ENCODE measurements at regions not wholly inside any gene's neighbourhood (a gene's known extent, or its start where the extent isn't known, plus 50 kb on each side); places are given as distances from the start of the nearest gene placed in this dataset.
"Not testable (repeated sequence)": the region's sequence is repeated elsewhere in the genome, so short reads cannot be mapped to it uniquely, and the experiment has no call there.

- DNase-seq = no peak
- CTCF ChIA-PET (ENCODE audit: partially characterized antibody) = no interaction called here
Observed at GRCh38 chr13:108077284-108077683, 138.1 kb downstream of the LIG4 start.

DNA sequence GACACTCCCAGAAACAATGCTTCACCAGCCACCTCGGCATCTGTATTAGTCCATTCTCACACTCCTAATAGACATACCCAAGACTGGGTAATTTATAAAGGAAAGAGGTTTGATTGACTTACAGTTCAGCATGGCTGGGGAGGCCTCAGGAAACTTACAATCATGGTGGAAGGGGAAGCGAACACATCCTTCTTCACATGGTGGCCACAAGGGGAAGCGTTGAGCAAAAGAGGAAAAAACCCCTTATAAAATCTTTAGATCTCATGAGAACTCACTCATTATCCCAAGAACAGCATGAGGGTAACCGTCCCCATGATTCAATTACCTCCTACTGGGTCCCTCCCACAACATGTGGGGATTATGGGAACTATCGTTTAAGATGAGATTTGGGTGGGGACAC, 140.9 kb downstream of the LIG4 start:
- H3K36me3 ChIP-seq (ENCODE audit: insufficient read depth, low read length); H3K4me1 ChIP-seq (ENCODE audit: insufficient read depth, low read length); DNase-seq; H3K27me3 Mint-ChIP-seq; H3K27ac ChIP-seq (ENCODE audit: low read depth, low read length); intact Hi-C loops (cut with micrococcal nuclease); H3K27me3 ChIP-seq (ENCODE audit: insufficient read depth, low read length); H3K4me3 Mint-ChIP-seq; H3K4me3 ChIP-seq (ENCODE audit: low read length in 2 of 2); POLR2A ChIA-PET (ENCODE audit: partially characterized antibody); CTCF ChIA-PET (ENCODE audit: partially characterized antibody); H3K36me3 Mint-ChIP-seq; H3K27ac Mint-ChIP-seq; H3K4me1 Mint-ChIP-seq; H3K9me3 ChIP-seq (ENCODE audit: control insufficient read depth in 1 of 2, low read length in 2 of 2): not testable (repeated sequence)
- H3K9me3 Mint-ChIP-seq = peaks cover 8 to 43% (median 12%) of the 10 kb centered on the region in 8 donors

More at GRCh38 chr13:108077284-108077683, 138.1 kb downstream of the LIG4 start:
- H3K4me1 Mint-ChIP-seq = no peaks in the 10 kb centered on the region
- peaks cover 0 to 3% of the 10 kb centered on the region in 2 donors for H3K9me3 ChIP-seq (ENCODE audit: control insufficient read depth in 1 of 2, low read length in 2 of 2)
- intact Hi-C loops (cut with micrococcal nuclease) = no loop called here
- no peak overlapping the region for H3K27ac Mint-ChIP-seq
- no peak overlapping the region for H3K4me3 Mint-ChIP-seq
- no peaks in the 10 kb centered on the region for H3K4me1 ChIP-seq (ENCODE audit: insufficient read depth, low read length)
- H3K36me3 ChIP-seq (ENCODE audit: insufficient read depth, low read length) = no peaks in the 10 kb centered on the region
- H3K4me3 ChIP-seq (ENCODE audit: low read length in 2 of 2) = no peak overlapping the region
- no peaks in the 10 kb centered on the region for H3K36me3 Mint-ChIP-seq
- no peaks in the 10 kb centered on the region for H3K27me3 Mint-ChIP-seq
- H3K9me3 Mint-ChIP-seq = peaks cover 8 to 43% (median 12%) of the 10 kb centered on the region in 8 donors
- POLR2A ChIA-PET (ENCODE audit: partially characterized antibody) = no interaction called here
- no peak overlapping the region for H3K27ac ChIP-seq (ENCODE audit: low read depth, low read length)
- no peaks in the 10 kb centered on the region for H3K27me3 ChIP-seq (ENCODE audit: insufficient read depth, low read length)

GRCh38 chr13:108070925-108071324, 144.4 kb downstream of the LIG4 start:
- H3K4me3 Mint-ChIP-seq = no peak overlapping the region
- H3K36me3 Mint-ChIP-seq = no peaks in the 10 kb centered on the region
- H3K27me3 ChIP-seq (ENCODE audit: insufficient read depth, low read length) = no peaks in the 10 kb centered on the region
- H3K4me3 ChIP-seq (ENCODE audit: low read length in 2 of 2) = no peak overlapping the region
- H3K27me3 Mint-ChIP-seq = no peaks in the 10 kb centered on the region
- ChIA-PET POLR2A (ENCODE audit: partially characterized antibody) (no interaction called here), CTCF (ENCODE audit: partially characterized antibody) (no interaction called here)
- peaks cover under 1 to 32% (median 12%) of the 10 kb centered on the region in 8 donors for H3K9me3 Mint-ChIP-seq
- H3K4me1 Mint-ChIP-seq = peaks cover 0 to 4% (median 1%) of the 10 kb centered on the region in 4 donors
- no peak overlapping the region for H3K27ac Mint-ChIP-seq
- H3K4me1 ChIP-seq (ENCODE audit: insufficient read depth, low read length) = no peaks in the 10 kb centered on the region
- peaks cover 0 to 3% of the 10 kb centered on the region in 2 donors for H3K9me3 ChIP-seq (ENCODE audit: control insufficient read depth in 1 of 2, low read length in 2 of 2)
- H3K27ac ChIP-seq (ENCODE audit: low read depth, low read length) = no peak overlapping the region
- DNase-seq = no peak
- no peaks in the 10 kb centered on the region for H3K36me3 ChIP-seq (ENCODE audit: insufficient read depth, low read length)
- intact Hi-C loops (cut with micrococcal nuclease) = no loop called here

DNA sequence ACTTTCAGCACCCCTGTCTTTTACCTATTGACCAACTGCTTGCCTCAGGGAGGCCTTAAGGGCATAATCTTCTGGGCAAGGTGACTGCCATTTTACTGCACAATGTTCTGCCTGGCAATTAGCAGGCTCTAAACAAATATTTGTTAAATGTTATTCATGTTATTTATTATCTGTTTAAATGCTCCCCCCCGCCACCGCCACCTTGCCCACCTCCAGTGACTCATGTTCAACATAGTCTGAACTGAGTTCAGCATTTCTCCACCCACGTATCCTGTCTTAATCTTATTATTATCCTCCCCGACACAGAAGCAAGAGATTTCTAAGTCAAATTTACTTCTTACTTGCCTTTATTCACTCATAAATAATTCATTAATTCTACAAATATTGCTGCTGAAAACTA, 144.8 kb downstream of the LIG4 start:
- Mint-ChIP-seq H3K9me3 (peaks cover 0 to 30% (median 10%) of the 10 kb centered on the region in 8 donors), H3K27ac (no peak overlapping the region), H3K4me1 (peaks cover 0 to 4% (median 1%) of the 10 kb centered on the region in 4 donors), H3K36me3 (no peaks in the 10 kb centered on the region), H3K4me3 (no peak overlapping the region), H3K27me3 (no peaks in the 10 kb centered on the region)
- no peak overlapping the region for H3K27ac ChIP-seq (ENCODE audit: low read depth, low read length)
- intact Hi-C loops (cut with micrococcal nuclease) = no loop called here
- H3K4me3 ChIP-seq (ENCODE audit: low read length in 2 of 2) = no peak overlapping the region
- peaks cover 0 to 3% of the 10 kb centered on the region in 2 donors for H3K9me3 ChIP-seq (ENCODE audit: control insufficient read depth in 1 of 2, low read length in 2 of 2)
- H3K36me3 ChIP-seq (ENCODE audit: insufficient read depth, low read length) = no peaks in the 10 kb centered on the region
- H3K4me1 ChIP-seq (ENCODE audit: insufficient read depth, low read length) = no peaks in the 10 kb centered on the region
- POLR2A ChIA-PET (ENCODE audit: partially characterized antibody) = no interaction called here
- no peak for DNase-seq
- CTCF ChIA-PET (ENCODE audit: partially characterized antibody) = no interaction called here
- no peaks in the 10 kb centered on the region for H3K27me3 ChIP-seq (ENCODE audit: insufficient read depth, low read length)

DNA sequence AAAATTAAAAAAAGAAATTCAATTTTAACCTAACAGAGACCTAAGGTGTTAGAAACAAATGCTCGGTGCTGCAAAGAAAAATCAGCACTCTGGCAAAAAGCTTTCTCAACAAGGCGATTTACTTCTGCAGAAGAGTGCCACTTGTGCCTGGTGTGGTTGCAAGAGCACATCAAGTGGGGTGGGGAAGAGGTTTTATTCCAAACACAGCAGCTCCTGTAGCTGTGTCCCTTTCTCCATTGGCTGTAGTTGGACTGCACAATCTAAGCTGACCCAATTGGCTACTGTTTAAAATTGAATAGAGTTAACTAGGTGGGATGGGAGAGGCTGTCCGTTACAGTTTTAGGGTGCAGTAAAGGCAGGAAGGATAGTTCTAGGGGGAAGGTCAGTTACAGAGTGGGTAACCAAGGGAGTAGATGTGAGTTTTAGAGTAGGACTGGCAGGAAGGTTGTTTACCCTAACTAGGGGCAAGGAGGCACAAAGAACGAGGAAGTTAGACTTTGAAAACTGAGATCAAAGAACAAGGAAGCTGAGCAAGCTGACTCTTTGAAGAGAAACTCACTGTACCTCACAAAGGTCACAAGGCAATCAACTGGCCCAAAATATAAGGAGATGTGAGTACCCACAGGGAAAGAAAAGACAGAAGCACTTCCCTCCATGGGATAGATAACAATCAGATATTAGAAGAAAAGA, 145.7 kb downstream of the LIG4 start:
- no peaks in the 10 kb centered on the region for H3K27me3 ChIP-seq (ENCODE audit: insufficient read depth, low read length)
- Mint-ChIP-seq H3K27ac (peak overlapping the region in 2 of 7 donors; percentile 16 to 24), H3K4me1 (peaks cover 0 to 4% (median 1%) of the 10 kb centered on the region in 4 donors), H3K4me3 (peak overlapping the region in 1 of 8 donors; percentile 23), H3K27me3 (no peaks in the 10 kb centered on the region), H3K36me3 (no peaks in the 10 kb centered on the region), H3K9me3 (peaks cover 0 to 30% (median 10%) of the 10 kb centered on the region in 8 donors)
- H3K4me1 ChIP-seq (ENCODE audit: insufficient read depth, low read length) = no peaks in the 10 kb centered on the region
- ChIA-PET CTCF (ENCODE audit: partially characterized antibody) (no interaction called here), POLR2A (ENCODE audit: partially characterized antibody) (no interaction called here)
- H3K27ac ChIP-seq (ENCODE audit: low read depth, low read length) = no peak overlapping the region
- H3K4me3 ChIP-seq (ENCODE audit: low read length in 2 of 2) = no peak overlapping the region
- intact Hi-C loops (cut with micrococcal nuclease) = no loop called here
- DNase-seq = no peak
- H3K36me3 ChIP-seq (ENCODE audit: insufficient read depth, low read length) = no peaks in the 10 kb centered on the region
- peaks cover 0 to 3% of the 10 kb centered on the region in 2 donors for H3K9me3 ChIP-seq (ENCODE audit: control insufficient read depth in 1 of 2, low read length in 2 of 2)

- H3K27ac Mint-ChIP-seq; H3K27ac ChIP-seq (ENCODE audit: low read depth, low read length); H3K36me3 ChIP-seq (ENCODE audit: insufficient read depth, low read length); intact Hi-C loops (cut with micrococcal nuclease); H3K27me3 ChIP-seq (ENCODE audit: insufficient read depth, low read length); DNase-seq; H3K4me1 ChIP-seq (ENCODE audit: insufficient read depth, low read length); H3K4me3 Mint-ChIP-seq; H3K36me3 Mint-ChIP-seq; H3K4me1 Mint-ChIP-seq; H3K27me3 Mint-ChIP-seq; CTCF ChIA-PET (ENCODE audit: partially characterized antibody); H3K9me3 ChIP-seq (ENCODE audit: control insufficient read depth in 1 of 2, low read length in 2 of 2); H3K4me3 ChIP-seq (ENCODE audit: low read length in 2 of 2); POLR2A ChIA-PET (ENCODE audit: partially characterized antibody): not testable (repeated sequence)
- H3K9me3 Mint-ChIP-seq = peaks cover 0 to 25% (median 13%) of the 10 kb centered on the region in 8 donors
Observed at GRCh38 chr13:108064372-108064771, 151.0 kb downstream of the LIG4 start.

DNA sequence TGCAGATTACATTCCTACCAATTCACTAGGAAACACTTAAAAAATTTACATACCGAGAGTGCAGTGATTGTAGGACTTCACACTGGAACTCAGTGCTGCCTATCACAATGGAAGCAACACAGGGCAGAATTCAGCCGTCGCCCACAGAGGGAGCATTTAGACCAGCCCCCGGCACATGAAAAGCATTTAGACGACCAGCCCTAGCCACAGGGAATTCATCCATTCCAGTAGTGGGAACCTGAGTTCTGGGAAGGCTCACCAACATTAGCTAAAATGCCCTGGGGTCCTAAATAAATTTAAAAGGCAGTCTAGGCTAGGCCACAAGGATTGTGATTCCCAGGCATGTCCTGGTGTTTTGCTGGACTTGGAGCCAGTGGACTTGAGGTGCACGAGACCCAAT, 155.2 kb downstream of the LIG4 start:
- no peak for DNase-seq
- Mint-ChIP-seq H3K36me3 (no peaks in the 10 kb centered on the region), H3K27ac (no peak overlapping the region), H3K9me3 (peaks cover 0 to 17% (median 6%) of the 10 kb centered on the region in 8 donors), H3K4me1 (no peaks in the 10 kb centered on the region), H3K4me3 (no peak overlapping the region), H3K27me3 (no peaks in the 10 kb centered on the region)
- H3K27me3 ChIP-seq (ENCODE audit: insufficient read depth, low read length) = no peaks in the 10 kb centered on the region
- no peaks in the 10 kb centered on the region for H3K4me1 ChIP-seq (ENCODE audit: insufficient read depth, low read length)
- POLR2A ChIA-PET (ENCODE audit: partially characterized antibody) = no interaction called here
- CTCF ChIA-PET (ENCODE audit: partially characterized antibody) = no interaction called here
- H3K9me3 ChIP-seq (ENCODE audit: control insufficient read depth in 1 of 2, low read length in 2 of 2) = no peaks in the 10 kb centered on the region
- H3K36me3 ChIP-seq (ENCODE audit: insufficient read depth, low read length) = no peaks in the 10 kb centered on the region
- no peak overlapping the region for H3K27ac ChIP-seq (ENCODE audit: low read depth, low read length)
- no peak overlapping the region for H3K4me3 ChIP-seq (ENCODE audit: low read length in 2 of 2)
- intact Hi-C loops (cut with micrococcal nuclease) = no loop called here

Data from CD4-positive, alpha-beta memory T cell (primary cell).